SJCRH30 (cell line): ENCODE measurements at regions not wholly inside any gene's neighbourhood (a gene's known extent, or its start where the extent isn't known, plus 50 kb on each side); places are given as distances from the start of the nearest gene placed in this dataset.

Experiments
- DNase-seq, 2 experiments: peaks; one replicate each; pipeline ENCODE4 v3.0.0-alpha.2; 2015 to 2020
- H3K27ac ChIP-seq: fragments of 250-450 bp; sonication (Bioruptor Pico); 2 replicates; pipeline ENCODE4 v1.5.1; 2020; ENCODE audit warnings: mild to moderate bottlenecking, moderate library complexity
- H3K27me3 ChIP-seq: fragments of 250-450 bp; sonication (Bioruptor Pico); 2 replicates; pipeline ENCODE4 v1.5.1; 2020; ENCODE audit warnings: mild to moderate bottlenecking, moderate library complexity
- H3K36me3 ChIP-seq: fragments of 250-450 bp; sonication (Bioruptor Pico); 2 replicates; pipeline ENCODE4 v1.5.1; 2020; ENCODE audit warnings: mild to moderate bottlenecking, moderate library complexity
- H3K4me1 ChIP-seq: fragments of 250-450 bp; sonication (Bioruptor Pico); 2 replicates; pipeline ENCODE4 v1.5.1; 2020; ENCODE audit warnings: mild to moderate bottlenecking, moderate library complexity
- H3K4me3 ChIP-seq: fragments of 250-450 bp; sonication (Bioruptor Pico); 2 replicates; pipeline ENCODE4 v1.5.1; 2020; ENCODE audit warnings: mild to moderate bottlenecking, moderate library complexity
- H3K9me3 ChIP-seq: fragments of 250-450 bp; sonication (Bioruptor Pico); replicated peaks from 2 replicates; pipeline ENCODE4 v1.5.1; 2020; ENCODE audit warnings: mild to moderate bottlenecking, moderate library complexity

DNA sequence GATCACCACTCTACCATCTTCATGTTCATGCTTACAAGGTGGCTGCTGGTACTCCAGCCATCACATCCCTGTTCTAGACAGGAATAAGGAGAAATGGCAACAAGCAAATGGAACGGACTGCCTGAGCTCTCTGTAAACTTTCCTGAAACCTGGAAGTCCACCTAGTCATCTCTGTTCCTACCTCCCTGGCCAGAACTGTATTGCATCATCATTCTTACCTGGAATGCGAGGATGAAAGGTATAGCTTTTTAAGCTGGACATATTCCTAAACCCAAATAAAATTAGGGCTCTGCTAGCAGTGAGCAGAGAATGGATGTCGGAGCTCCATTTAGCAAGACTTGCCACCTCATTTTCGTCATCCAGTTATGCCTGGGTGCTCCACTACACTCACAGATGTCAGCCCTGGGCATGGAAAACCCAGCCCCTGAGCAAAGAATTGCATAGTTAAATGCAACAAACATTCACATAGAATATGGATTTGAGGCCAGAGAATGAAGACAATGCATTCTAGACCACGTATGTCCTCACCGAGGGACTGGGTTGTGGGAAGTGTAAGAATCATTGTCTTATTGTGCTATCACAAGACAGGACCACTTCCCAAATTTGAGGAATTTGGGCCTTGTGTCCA is 214.3 kb upstream of the CDYL start:
- Histone ChIP-seq H3K36me3 (no peaks in the 10 kb centered on the region), H3K27ac (no peak overlapping the region), H3K27me3 (no peaks in the 10 kb centered on the region), H3K4me1 (no peaks in the 10 kb centered on the region), H3K4me3 (no peak overlapping the region), H3K9me3 (no peaks in the 10 kb centered on the region)
- DNase-seq = no peak

DNA sequence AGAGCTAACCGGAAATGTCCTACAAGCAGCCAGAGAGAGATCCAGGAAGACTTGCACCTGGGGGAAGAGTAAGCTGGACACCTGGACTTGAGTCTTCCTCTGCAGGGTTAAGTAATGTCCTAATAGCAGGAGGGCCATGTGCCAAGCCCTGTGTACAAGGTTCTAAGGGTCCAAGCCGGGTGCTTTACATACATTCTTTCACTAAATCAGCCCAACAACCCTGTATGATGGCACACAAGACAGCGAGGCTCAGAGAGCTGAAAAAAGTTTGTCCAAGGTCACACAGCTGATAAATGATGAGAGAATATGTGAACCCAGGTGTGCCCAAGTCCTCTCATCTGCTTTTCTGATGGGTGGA is 215.1 kb upstream of the CDYL start:
- no peak for DNase-seq
- Histone ChIP-seq H3K27me3 (no peaks in the 10 kb centered on the region), H3K4me1 (no peaks in the 10 kb centered on the region), H3K4me3 (no peak overlapping the region), H3K9me3 (no peaks in the 10 kb centered on the region), H3K27ac (no peak overlapping the region), H3K36me3 (no peaks in the 10 kb centered on the region)

DNA sequence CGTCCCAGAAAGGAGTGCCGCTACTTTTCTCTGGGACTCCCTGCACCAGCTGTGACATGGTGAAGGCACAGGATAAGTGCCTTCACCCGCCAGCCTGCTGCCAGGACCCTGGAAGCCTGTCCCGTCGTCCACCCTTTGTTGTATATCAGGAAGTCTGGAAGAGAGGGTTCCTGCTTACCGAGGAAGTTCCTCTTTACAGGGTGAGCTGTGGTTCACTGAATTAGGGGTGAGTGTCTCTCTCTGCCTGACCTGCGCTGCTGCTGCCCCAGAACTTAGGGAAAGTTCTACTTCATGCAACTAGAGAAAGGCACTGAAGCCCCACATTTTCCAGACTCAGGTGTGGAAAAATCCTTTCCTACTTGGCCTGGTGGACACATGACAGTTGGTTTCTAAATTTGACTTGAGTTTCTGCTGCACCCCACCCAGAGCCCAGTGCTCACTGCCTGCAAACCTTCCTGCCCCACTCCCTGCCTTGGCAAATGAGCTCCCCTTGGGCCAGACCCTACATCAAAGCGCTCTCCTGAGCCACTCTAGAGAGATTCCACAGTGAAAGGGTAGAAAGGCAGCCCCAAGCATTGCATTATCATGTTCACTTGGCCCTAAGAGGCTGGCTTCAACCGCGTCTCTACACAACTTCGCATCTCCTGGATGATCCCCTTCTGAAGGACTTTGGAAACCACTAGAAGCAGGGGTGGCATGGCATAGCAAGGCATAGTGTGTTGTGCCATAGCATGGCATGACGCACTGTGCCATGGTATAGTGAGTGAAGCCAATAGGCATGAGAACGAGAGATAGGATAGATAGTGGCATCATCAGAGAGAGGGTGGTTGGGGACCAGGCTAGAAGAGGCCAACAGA is 215.8 kb upstream of the CDYL start:
- DNase-seq = no peak
- Histone ChIP-seq H3K9me3 (no peaks in the 10 kb centered on the region), H3K4me1 (no peaks in the 10 kb centered on the region), H3K27me3 (no peaks in the 10 kb centered on the region), H3K4me3 (no peak overlapping the region), H3K27ac (no peak overlapping the region), H3K36me3 (no peaks in the 10 kb centered on the region)

DNA sequence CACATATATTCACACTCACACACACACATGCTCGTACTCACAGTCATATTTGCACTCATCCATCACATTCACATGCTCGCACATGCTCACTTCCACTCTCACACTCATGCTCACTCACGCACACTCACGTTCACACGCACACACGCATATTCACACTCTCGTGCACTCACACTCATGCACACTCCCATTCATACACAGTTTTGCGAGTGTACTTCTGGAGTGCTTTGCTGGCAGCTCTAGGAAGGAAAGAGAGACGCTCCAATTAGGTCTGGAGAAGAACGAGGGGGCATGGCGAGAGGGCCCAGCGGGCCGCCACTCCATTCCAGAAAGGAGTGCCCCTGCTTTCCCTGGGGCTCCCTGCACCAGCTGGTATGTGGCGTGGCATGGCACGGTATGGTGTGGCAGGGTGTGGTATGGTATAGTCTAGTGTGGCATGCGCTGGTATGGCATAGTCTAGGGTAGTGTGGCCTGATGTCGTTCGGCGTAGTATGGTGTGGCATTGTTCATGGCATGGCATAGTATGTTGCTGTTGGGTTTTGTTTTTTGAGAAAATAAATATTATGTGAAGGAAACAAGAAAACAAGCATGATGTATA is 216.8 kb upstream of the CDYL start:
- Histone ChIP-seq H3K27me3 (no peaks in the 10 kb centered on the region), H3K36me3 (no peaks in the 10 kb centered on the region), H3K9me3 (no peaks in the 10 kb centered on the region), H3K4me3 (no peak overlapping the region), H3K4me1 (no peaks in the 10 kb centered on the region), H3K27ac (no peak overlapping the region)
- DNase-seq = no peak

DNA sequence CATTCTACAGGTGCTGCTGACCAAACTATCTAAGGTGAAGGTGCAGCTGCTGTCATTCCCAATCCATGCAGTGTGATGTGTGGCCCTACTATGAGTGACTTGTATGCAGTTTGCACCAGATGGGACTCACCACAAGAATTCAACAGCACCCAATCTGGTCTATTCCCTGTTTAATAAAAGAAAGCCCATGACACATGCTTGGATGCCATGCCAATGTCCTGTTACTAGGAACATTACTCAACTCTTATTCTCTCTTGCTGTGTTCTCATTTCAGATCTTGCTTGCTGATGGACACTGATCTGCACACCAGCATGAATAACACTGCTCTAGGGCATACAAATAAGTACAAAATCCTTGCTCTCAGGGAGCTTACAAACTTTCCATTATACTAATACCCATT is 221.6 kb upstream of the CDYL start:
- no peak for DNase-seq
- no peaks in the 10 kb centered on the region for H3K27me3 ChIP-seq
- H3K9me3 ChIP-seq = no peaks in the 10 kb centered on the region
- no peaks in the 10 kb centered on the region for H3K4me1 ChIP-seq
- no peaks in the 10 kb centered on the region for H3K36me3 ChIP-seq
- no peak overlapping the region for H3K4me3 ChIP-seq
- H3K27ac ChIP-seq = no peak overlapping the region

DNA sequence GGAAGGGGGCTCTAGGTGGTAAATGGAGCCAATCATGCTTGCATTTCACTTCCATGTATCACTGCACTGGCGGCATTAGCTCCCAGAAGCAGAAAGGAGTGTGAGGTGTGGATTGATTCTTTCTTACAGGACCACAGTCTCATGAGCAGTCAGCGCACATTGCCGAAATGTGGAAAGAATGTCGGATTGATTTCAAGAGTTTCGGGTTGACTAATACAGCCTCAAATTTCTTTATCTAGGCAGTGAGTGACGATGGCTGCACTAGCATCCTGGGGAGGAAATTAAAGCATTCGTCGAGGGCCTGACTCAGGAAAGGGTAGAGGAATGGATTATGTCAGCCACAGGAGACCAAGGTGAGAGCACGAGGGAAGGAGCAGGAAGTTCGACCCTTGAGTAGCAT is 222.8 kb upstream of the CDYL start:
- Histone ChIP-seq H3K4me1 (no peaks in the 10 kb centered on the region), H3K9me3 (no peaks in the 10 kb centered on the region), H3K27ac (no peak overlapping the region), H3K4me3 (no peak overlapping the region), H3K36me3 (no peaks in the 10 kb centered on the region), H3K27me3 (no peaks in the 10 kb centered on the region)
- no peak for DNase-seq

DNA sequence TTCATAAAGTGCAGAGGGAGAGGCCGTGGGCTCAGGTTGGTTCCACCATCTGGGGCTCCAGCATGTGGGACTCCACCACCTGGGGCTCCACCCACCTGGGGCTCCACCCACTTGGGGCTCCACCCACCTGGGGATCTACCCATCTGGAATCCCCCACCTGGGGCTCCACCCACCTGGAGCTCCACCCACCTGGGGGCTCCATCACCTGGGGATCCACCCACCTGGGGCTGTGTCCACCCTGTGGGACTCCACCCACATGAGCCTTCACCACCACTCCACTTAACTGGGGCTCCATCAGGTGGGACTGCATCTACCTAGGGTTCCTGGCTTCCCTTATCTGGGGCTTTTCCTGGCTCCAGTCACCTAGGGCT is 226.0 kb upstream of the CDYL start:
- no peaks in the 10 kb centered on the region for H3K36me3 ChIP-seq
- no peaks in the 10 kb centered on the region for H3K27me3 ChIP-seq
- no peak overlapping the region for H3K4me3 ChIP-seq

DNA sequence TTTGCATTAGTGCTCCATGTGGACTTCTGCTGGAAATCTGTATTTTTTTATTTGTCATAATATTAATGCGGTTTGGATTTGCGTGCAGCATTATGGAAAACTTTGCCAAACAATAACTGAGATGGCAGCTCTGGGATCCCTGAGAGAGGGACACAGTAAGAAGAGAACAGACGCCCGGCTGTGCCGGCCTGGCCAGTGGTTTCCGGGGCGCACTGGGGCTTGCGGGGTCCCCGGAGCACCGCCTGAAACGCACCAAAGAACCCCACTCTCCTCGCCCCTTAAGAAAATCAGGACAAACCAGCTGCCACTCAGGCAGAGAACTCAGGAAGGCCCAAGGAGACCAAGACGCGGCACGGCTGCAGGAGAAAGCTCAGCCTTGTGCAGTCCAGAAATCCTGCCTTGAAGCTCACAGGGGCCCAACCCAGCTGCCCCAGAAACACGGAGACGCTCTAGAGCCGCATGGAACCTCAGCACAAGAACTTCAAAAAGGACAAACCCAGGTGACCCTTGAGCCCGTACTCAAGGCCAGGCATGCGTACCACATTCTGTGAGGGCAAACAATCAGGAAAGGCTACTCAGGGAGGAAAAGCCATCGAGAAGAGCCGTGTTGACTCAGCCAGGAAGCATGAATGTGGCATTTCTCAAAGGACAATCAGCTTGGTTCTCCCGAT is 226.5 kb upstream of the CDYL start:
- H3K36me3 ChIP-seq = no peaks in the 10 kb centered on the region
- no peak for DNase-seq
- no peaks in the 10 kb centered on the region for H3K4me1 ChIP-seq
- H3K27ac ChIP-seq = no peak overlapping the region
- H3K27me3 ChIP-seq = no peaks in the 10 kb centered on the region
- no peaks in the 10 kb centered on the region for H3K9me3 ChIP-seq
- no peak overlapping the region for H3K4me3 ChIP-seq

More for the DNA sequence above, 226.0 kb upstream of the CDYL start:
- DNase-seq = no peak
- Histone ChIP-seq H3K27ac (no peak overlapping the region), H3K4me1 (no peaks in the 10 kb centered on the region), H3K9me3 (no peaks in the 10 kb centered on the region)

DNA sequence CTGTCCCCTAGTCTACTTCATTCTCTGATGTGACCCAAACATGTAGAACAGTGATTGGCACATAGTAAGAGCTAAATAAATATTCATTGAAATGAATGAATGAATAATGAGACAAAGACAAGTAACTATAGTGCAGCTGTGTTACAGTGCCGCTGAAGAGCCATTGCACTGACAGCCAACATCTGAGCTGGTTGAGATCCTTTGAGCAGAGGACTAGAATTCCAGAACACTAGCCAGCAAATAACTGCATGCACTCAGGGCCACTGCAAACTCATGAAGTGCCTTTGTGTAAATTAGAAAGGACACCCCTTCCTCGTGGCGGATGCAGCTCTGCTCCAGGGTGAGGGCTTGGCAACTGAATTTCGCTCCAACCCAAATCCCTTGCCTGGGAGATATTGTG is 230.3 kb upstream of the CDYL start:
- DNase-seq = no peak

DNA sequence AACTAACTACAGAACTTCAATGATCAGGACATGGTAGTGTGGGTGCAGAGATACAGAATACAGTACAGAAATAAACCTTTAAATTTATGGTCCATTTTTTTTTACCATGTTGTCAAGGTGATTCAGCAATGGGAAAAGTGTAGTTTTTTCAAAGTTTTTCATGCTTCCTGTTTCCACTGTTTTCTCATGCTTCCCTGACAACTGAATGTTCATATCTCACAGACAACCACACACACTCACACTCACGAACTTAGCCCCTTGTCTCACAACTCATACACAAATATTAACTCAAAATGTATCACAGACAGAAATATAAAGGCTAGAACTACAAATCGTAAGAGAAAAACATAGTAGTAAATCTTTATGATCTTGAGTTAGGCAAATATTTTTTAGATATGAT is 232.6 kb upstream of the CDYL start:
- H3K36me3 ChIP-seq = no peaks in the 10 kb centered on the region
- H3K4me3 ChIP-seq = no peak overlapping the region
- no peaks in the 10 kb centered on the region for H3K27me3 ChIP-seq
- H3K4me1 ChIP-seq = no peaks in the 10 kb centered on the region
- no peak overlapping the region for H3K27ac ChIP-seq
- no peak for DNase-seq
- H3K9me3 ChIP-seq = no peaks in the 10 kb centered on the region

More for the DNA sequence above, 230.3 kb upstream of the CDYL start:
- Histone ChIP-seq H3K4me1 (no peaks in the 10 kb centered on the region), H3K9me3 (no peaks in the 10 kb centered on the region), H3K4me3 (no peak overlapping the region), H3K27ac (no peak overlapping the region), H3K27me3 (no peaks in the 10 kb centered on the region), H3K36me3 (no peaks in the 10 kb centered on the region)

DNA sequence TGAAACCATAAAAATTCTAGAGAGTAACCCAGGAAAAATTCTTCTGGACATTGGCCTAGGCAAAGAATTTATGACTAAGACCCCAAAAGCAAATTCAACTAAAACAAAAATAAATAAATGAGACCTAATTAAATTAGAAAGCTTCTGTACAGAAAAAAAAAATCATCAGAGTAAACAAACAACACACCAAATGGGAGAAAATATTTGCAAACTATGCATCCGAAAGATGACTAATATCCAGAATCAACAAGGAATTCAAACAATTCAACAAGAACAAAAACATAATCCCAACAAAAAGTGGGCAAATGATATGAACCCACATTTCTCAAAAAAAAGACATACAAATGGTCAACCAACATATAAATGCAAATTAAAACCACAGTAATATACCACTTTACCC is 242.6 kb upstream of the CDYL start:
- H3K27me3 ChIP-seq = no peaks in the 10 kb centered on the region
- no peak for DNase-seq
- H3K9me3 ChIP-seq = peaks cover 6% of the 10 kb centered on the region
- no peaks in the 10 kb centered on the region for H3K4me1 ChIP-seq
- H3K27ac ChIP-seq = no peak overlapping the region
- no peak overlapping the region for H3K4me3 ChIP-seq
- H3K36me3 ChIP-seq = no peaks in the 10 kb centered on the region

DNA sequence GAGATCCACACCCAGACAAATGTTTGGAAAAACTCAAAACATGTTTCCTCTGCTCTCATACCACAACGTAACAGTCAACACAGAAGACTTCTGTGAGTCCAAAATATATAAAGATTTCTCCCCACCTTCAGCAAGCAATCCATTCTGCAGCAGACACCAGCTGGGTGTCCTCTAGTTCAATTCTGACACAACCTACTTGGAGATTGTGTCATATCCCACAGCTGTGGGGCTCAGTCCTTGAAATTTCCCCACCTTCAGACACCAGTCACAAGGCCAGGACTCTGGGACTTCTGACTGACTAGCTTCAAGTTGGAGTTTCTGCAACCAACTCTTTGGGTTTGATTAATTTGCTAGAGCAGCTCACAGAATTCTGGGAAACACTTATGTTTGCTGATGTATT is 244.8 kb upstream of the CDYL start:
- Histone ChIP-seq H3K27me3 (no peaks in the 10 kb centered on the region), H3K4me3 (no peak overlapping the region), H3K36me3 (no peaks in the 10 kb centered on the region), H3K27ac (no peak overlapping the region), H3K9me3 (peaks cover 6% of the 10 kb centered on the region), H3K4me1 (peaks cover 2% of the 10 kb centered on the region; the same call in 1 of the 2 replicates)
- DNase-seq = no peak

DNA sequence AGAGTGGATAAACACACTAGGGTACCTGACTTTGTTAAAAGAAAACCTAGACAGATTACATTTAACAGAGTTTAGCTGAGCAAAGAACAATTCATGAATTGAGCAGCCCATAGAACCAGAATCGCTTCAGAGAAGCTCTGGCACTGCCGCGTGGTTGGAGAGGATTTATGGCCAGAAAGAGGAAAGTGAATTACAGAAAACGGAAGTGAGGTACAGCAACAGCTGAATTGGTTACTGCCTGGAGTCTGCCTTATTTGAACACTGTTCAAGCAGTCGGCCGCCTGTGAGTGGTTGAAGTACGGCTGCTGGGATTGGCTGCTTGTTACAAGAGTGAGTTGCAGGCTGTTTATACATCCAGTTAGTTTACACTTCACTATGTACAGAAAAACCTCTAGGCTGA is 253.8 kb upstream of the CDYL start:
- Histone ChIP-seq H3K27me3 (no peaks in the 10 kb centered on the region), H3K4me3 (no peak overlapping the region), H3K9me3 (no peaks in the 10 kb centered on the region), H3K36me3 (no peaks in the 10 kb centered on the region), H3K4me1 (peaks cover 23% of the 10 kb centered on the region), H3K27ac (no peak overlapping the region)
- DNase-seq = peak in 1 of 2 experiments; percentile 43

DNA sequence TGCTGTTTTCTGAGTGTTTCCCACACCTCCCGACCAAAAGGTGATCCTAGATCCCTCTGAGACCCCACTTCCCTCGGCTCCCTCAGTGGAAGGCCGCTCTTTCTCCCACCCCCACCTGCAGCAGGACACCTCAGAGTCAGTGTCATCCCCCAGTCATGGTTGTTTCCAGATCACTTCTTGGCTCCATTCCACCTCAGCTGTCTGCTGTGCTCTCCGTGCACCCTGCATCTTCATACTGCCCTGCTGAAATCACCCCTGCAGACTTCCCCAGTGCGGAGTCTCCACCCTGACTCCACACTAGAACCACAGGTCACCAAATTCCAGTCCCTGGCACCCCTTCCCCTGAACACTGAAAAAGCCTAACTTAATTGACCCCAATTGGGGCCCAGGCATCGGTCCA is 255.1 kb upstream of the CDYL start:
- Histone ChIP-seq H3K27ac (peak overlapping the region; percentile 23; the same call in 1 of the 2 replicates), H3K4me1 (peaks cover 18% of the 10 kb centered on the region), H3K36me3 (no peaks in the 10 kb centered on the region), H3K27me3 (no peaks in the 10 kb centered on the region), H3K9me3 (no peaks in the 10 kb centered on the region), H3K4me3 (no peak overlapping the region)
- peak; percentile 25 to 60 for DNase-seq

DNA sequence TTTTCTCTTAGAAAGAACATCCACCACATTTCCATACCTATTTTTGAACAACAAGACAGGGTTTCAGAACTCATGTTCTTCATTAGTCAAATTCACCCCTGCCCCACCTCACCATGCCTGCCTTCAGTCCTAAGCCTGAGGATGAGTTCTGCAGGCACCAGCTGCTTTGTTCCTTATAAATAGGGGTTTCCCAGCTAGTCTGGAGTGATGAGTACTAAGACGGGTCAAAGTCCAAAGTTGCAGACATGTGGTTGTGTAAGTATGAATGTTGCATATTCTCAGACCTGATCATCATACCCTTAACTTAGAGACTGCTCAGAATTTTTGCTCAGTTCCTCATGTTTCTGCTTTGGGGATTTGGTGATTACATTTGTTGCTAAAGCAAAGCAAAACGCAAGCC is 257.7 kb upstream of the CDYL start:
- no peak overlapping the region for H3K27ac ChIP-seq
- H3K27me3 ChIP-seq = no peaks in the 10 kb centered on the region
- H3K4me1 ChIP-seq = peaks cover 7% of the 10 kb centered on the region; the same call in 1 of the 2 replicates
- H3K9me3 ChIP-seq = no peaks in the 10 kb centered on the region
- no peak overlapping the region for H3K4me3 ChIP-seq
- H3K36me3 ChIP-seq = no peaks in the 10 kb centered on the region
- DNase-seq = no peak
